Cardiac fibroblast (primary cell): ENCODE measurements at regions not wholly inside any gene's neighbourhood (a gene's known extent, or its start where the extent isn't known, plus 50 kb on each side); places are given as distances from the start of the nearest gene placed in this dataset.

ENCODE experiments used
- DNase-seq, 2 donors: peaks; one replicate each; pipeline versions ENCODE4 v3.0.0 to v3.0.0-alpha.2; 2010; ENCODE audit warnings: low read depth in 2 of 2
- H3K4me3 ChIP-seq, 2 donors: replicated peaks in 1 of 2; 1 replicate in 1 of 2; 2 replicates in 1 of 2; pipeline ENCODE4 v1.5.1; 2011; ENCODE audit warnings: low read depth in 2 of 2, low read length in 2 of 2, mild to moderate bottlenecking in 2 of 2, moderate library complexity in 1 of 2
- TF ChIP-seq, protein P1 (sequence below): IDR thresholded peaks from one replicate; pipeline ENCODE4 v1.5.1; 2011; ENCODE audit warnings: low read depth, mild to moderate bottlenecking, low read length, inconsistent platforms

DNA sequence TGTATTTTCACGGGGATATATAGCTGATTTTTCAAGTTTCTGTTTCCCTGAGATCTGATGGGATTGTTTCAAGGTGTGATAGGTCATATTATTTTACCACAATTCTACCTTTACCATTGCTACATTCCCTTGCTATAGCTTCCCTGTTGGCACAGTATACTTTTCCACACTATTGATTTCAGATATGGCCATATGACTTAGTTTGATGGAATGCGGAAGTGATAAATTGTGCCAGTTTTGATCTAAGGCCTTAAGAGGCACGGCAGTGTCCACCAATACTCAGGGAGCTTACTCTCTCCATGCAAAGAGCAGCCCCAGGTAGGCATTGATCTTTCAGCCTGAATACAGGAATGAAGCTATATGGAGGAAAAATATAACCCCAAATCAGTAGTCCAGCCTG, 315.7 kb downstream of the SLC16A7 start:
- no peak for DNase-seq
- TF ChIP-seq, protein P1, sequence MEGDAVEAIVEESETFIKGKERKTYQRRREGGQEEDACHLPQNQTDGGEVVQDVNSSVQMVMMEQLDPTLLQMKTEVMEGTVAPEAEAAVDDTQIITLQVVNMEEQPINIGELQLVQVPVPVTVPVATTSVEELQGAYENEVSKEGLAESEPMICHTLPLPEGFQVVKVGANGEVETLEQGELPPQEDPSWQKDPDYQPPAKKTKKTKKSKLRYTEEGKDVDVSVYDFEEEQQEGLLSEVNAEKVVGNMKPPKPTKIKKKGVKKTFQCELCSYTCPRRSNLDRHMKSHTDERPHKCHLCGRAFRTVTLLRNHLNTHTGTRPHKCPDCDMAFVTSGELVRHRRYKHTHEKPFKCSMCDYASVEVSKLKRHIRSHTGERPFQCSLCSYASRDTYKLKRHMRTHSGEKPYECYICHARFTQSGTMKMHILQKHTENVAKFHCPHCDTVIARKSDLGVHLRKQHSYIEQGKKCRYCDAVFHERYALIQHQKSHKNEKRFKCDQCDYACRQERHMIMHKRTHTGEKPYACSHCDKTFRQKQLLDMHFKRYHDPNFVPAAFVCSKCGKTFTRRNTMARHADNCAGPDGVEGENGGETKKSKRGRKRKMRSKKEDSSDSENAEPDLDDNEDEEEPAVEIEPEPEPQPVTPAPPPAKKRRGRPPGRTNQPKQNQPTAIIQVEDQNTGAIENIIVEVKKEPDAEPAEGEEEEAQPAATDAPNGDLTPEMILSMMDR = no peak
- no peak overlapping the region for H3K4me3 ChIP-seq

DNA sequence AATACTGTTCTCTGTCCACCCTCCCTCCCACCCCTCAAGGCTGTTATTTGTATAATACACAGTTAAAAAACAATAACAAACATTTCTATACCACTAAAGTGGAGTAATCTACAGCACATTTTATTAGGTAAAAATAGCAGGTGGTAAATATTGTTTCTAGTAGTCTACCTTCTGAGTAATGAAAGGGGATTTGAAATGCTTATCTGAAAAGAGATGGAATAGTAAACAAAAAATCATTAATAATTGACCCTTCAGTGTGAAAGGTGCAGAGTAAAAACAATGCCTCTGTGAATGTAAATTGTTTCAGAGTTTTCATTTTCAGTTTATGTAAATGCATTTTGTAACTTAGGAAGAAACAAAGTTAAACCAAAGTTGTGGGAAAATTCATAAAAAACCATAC, 321.2 kb downstream of the SLC16A7 start:
- TF ChIP-seq, protein P1 = no peak

DNA sequence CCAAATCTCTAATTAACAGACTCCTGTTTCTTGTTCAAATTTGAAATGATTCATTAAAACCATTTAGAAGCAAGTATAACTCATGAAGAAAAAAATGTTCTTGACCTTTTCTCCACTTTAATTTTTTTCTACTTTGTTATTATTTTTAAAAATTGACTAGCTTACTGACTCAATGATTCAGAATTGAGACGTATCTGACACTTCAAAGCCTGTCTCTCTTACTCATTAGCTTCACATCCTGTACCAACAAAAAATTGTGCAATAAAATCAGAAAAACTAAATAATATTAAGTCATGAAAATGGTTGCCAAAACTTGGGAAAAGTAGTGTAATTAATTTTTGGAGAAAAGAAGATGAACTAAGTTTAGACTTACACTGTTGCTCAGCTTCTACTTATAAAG, 331.2 kb downstream of the SLC16A7 start:
- TF ChIP-seq, protein P1 = no peak
- no peak overlapping the region for H3K4me3 ChIP-seq
- peak in 1 of 2 donors; percentile 58 for DNase-seq

More for the DNA sequence above, 321.2 kb downstream of the SLC16A7 start:
- H3K4me3 ChIP-seq = no peak overlapping the region
- no peak for DNase-seq

DNA sequence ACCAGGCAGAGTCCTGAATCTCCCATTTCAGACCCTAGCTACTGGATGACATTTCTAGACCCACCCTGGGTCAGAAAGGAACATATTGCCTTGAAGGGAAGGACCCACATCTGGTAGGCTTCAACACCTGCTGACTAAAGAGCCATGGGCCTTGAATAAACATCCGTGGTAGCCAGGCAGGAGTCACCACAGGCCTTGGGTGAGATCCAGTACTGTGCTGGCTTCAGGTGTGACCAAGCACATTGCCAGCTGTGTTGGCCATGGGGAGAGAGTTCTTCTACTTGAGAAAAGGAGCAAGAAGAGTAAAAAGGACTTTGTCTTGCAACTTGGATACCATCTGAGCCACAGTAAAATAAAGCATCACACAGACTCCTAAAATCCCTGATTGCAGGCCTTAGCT, 332.6 kb downstream of the SLC16A7 start:
- TF ChIP-seq, protein P1 = no peak
- peak in 1 of 2 donors; percentile 16 for DNase-seq
- no peak overlapping the region for H3K4me3 ChIP-seq

DNA sequence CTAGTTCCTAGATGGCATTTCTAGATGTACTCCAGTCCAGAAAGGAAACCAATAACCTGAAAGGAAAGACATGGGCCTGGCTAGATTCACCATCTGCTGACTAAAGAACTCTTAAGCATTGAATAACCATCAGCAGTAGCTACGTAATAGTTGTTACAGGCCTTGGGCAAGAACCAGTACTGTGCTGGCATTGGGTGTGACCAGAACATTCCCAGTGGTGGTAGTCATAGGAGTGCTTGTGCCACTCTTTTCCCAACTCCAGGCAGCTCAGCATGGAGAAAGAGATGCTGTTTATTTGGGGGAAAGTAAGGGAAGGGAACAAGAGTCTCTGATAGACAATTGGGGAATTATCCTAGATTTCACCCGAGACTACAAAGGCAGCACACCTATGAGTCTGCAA, 333.3 kb downstream of the SLC16A7 start:
- TF ChIP-seq, protein P1 = no peak

DNA sequence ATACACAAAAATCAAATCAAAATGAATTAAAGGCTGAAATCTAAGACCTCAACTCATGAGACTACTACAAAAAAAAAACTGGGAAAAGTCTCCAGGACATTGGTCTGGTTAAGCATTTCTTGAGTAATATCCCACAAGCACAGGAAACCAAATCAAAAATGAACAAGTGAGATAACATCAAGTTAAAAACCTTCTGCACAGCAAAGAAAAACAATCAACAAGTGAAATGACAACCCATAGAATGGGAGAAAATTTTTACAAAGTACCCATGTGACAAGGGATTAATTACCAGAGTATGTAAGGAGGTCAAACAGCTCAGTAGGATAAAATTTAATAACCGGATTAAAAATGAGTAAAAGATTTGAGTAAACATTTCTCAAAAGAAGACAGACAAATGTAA, 338.7 kb downstream of the SLC16A7 start:
- TF ChIP-seq, protein P1 = no peak
- no peak for DNase-seq
- H3K4me3 ChIP-seq = no peak overlapping the region

More for the DNA sequence above, 333.3 kb downstream of the SLC16A7 start:
- H3K4me3 ChIP-seq = no peak overlapping the region
- DNase-seq = peak; percentile 4 to 78

DNA sequence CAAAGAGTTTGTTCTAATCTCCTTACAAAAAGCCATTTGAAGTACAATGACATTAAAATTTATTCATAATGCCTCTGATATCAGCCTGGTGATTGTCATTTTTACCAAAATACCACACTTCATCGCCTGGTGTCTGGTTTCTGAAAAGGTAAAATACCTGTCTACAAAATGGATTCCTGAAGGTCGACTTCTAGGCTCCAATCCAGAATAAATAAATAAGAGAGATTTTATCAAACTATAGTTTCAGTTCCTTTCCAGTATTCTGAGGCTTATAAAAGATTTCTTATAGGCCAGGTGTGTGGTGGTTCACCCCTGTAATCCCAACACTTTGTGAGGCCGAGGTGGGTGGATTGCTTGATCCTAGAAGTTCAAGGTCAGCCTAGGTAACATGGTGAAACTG, 340.7 kb downstream of the SLC16A7 start:
- DNase-seq = no peak
- TF ChIP-seq, protein P1 = no peak
- H3K4me3 ChIP-seq = no peak overlapping the region
